HCT116 (cell line): ENCODE measurements at regions not wholly inside any gene's neighbourhood (a gene's known extent, or its start where the extent isn't known, plus 50 kb on each side); places are given as distances from the start of the nearest gene placed in this dataset.

ENCODE experiments used
- ATAC-seq: fragments of 200-7000 bp; cut with Tn5 transposase; 2 replicates; pipeline ENCODE4 v1.9.1; 2020; ENCODE audit warnings: mild to moderate bottlenecking, moderate library complexity
- BruUV-seq: library from RNA; stranded (reverse); fragments of 400-500 nt; replicated peaks from 2 replicates; lab custom pipeline; 2021; lab: Mats Ljungman, UMichigan
- CTCF ChIA-PET: fragments of 300-600 bp; sonication (Branson Sonifier 250); formaldehyde crosslinking; loops from one replicate; lab custom pipeline; 2021; ENCODE audit warnings: antibody characterized with exemption; lab: Charles Lee
- POLR2A ChIA-PET: fragments of 300-600, 350-600 bp; sonication (Branson Sonifier 250); formaldehyde crosslinking; loops from one replicate; lab custom pipeline; 2021; ENCODE audit warnings: antibody characterized with exemption; lab: Charles Lee
- RAD21 ChIA-PET, 2 experiments: fragments of 300-600 bp; sonication (Branson Sonifier 250); formaldehyde crosslinking; loops; one replicate each; lab custom pipeline; 2023; ENCODE audit warnings: low total read pairs in 2 of 2; ENCODE audit not compliant: uncharacterized antibody in 2 of 2, unreplicated experiment in 2 of 2, low non-redundant PET in 1 of 2; lab: Charles Lee
- DNase-seq: peaks from one replicate; pipeline ENCODE4 v3.0.0-alpha.2; 2010; ENCODE audit warnings: low read depth, low spot score
- H2AFZ ChIP-seq: fragments of 200-600 bp; shearing (Covaris generic), sonication (generic); 2 replicates; pipeline ENCODE4 v1.6.1; 2017; ENCODE audit warnings: low read depth, mixed run types, mixed read lengths, antibody characterized with exemption, low read length; ENCODE audit not compliant: poor library complexity, severe bottlenecking
- H3K27ac ChIP-seq: 2 replicates; pipeline ENCODE4 v1.5.1; 2012; ENCODE audit warnings: low read depth, low read length
- H3K27me3 ChIP-seq: fragments of 200-600 bp; sonication (generic); 2 replicates; pipeline ENCODE4 v1.6.1; 2016; ENCODE audit warnings: mixed run types, low read length, mixed read lengths; ENCODE audit not compliant: insufficient read depth
- H3K36me3 ChIP-seq, 2 experiments: fragments of 200-500 bp in 1 of 2; fragments of 200-600 bp in 1 of 2; sonication (Bioruptor generic) in 1 of 2; sonication (generic) in 1 of 2; 2 replicates each; pipeline versions ENCODE4 v1.5.1 to v1.6.1; 2014 to 2016; ENCODE audit warnings: low read length in 2 of 2, inconsistent platforms in 1 of 2, mixed read lengths in 1 of 2, mixed run types in 1 of 2; ENCODE audit not compliant: insufficient read depth in 2 of 2, control insufficient read depth in 1 of 2
- H3K4me1 ChIP-seq, 2 experiments: fragments of 200-600 bp in 1 of 2; sonication (generic) in 1 of 2; 2 replicates each; pipeline versions ENCODE4 v1.5.1 to v1.6.1; 2012 to 2017; ENCODE audit warnings: low read length in 2 of 2, inconsistent platforms in 1 of 2, mild to moderate bottlenecking in 1 of 2, mixed read lengths in 1 of 2, mixed run types in 1 of 2, moderate library complexity in 1 of 2; ENCODE audit not compliant: insufficient read depth in 2 of 2, control insufficient read depth in 1 of 2
- H3K4me2 ChIP-seq: fragments of 200-600 bp; sonication (generic); 2 replicates; pipeline ENCODE4 v1.6.1; 2017; ENCODE audit warnings: mixed run types, low read length, mixed read lengths
- H3K4me3 ChIP-seq, 2 experiments: fragments of 200-600 bp in 1 of 2; sonication (generic) in 1 of 2; replicated peaks in 1 of 2; 2 replicates each; pipeline ENCODE4 v1.5.1; 2011 to 2016; ENCODE audit warnings: low read length in 2 of 2, control low read depth in 1 of 2, low read depth in 1 of 2, mild to moderate bottlenecking in 1 of 2, mixed read lengths in 1 of 2, mixed run types in 1 of 2
- H3K79me2 ChIP-seq: fragments of 200-600 bp; sonication (generic); 2 replicates; pipeline ENCODE4 v1.6.1; 2017; ENCODE audit warnings: mild to moderate bottlenecking, mixed run types, low read length, moderate library complexity, mixed read lengths; ENCODE audit not compliant: insufficient read depth
- H3K9ac ChIP-seq: fragments of 200-600 bp; sonication (generic); 2 replicates; pipeline ENCODE4 v1.6.1; 2016; ENCODE audit warnings: low read length, mixed read lengths
- H3K9me2 ChIP-seq: fragments of 200-600 bp; sonication (generic), shearing (Covaris generic); 2 replicates; pipeline ENCODE4 v1.6.1; 2017; ENCODE audit warnings: mixed run types, mild to moderate bottlenecking, moderate library complexity; ENCODE audit not compliant: insufficient read depth
- H3K9me3 ChIP-seq, 2 experiments: fragments of 200-500 bp in 1 of 2; fragments of 200-600 bp in 1 of 2; sonication (Bioruptor generic) in 1 of 2; sonication (generic) in 1 of 2; 2 replicates each; pipeline ENCODE4 v1.6.1; 2014 to 2017; ENCODE audit warnings: low read length in 2 of 2, mixed read lengths in 2 of 2, inconsistent platforms in 1 of 2, low read depth in 1 of 2, mild to moderate bottlenecking in 1 of 2, mixed run types in 1 of 2, moderate library complexity in 1 of 2; ENCODE audit not compliant: control insufficient read depth in 1 of 2, insufficient read depth in 1 of 2
- H4K20me1 ChIP-seq: fragments of 200-600 bp; sonication (generic), shearing (Covaris generic); 2 replicates; pipeline ENCODE4 v1.6.1; 2017; ENCODE audit warnings: mixed run types, mild to moderate bottlenecking, moderate library complexity; ENCODE audit not compliant: insufficient read depth
- CBX3 ChIP-seq: IDR thresholded peaks from 2 replicates; pipeline ENCODE4 v1.6.1; 2012; ENCODE audit warnings: low read depth
- CEBPB ChIP-seq: IDR thresholded peaks from 2 replicates; pipeline ENCODE4 v1.6.1; 2012; ENCODE audit warnings: low read depth
- CTCF ChIP-seq, 3 experiments: fragments of 200-600 bp in 1 of 3; sonication (generic) in 1 of 3; IDR thresholded peaks in 2 of 3; conservative IDR thresholded peaks in 1 of 3; 2 replicates each; pipeline ENCODE4 v1.5.1; 2012 to 2017; ENCODE audit warnings: low read depth in 2 of 3, low read length in 2 of 3, antibody characterized with exemption in 1 of 3, borderline replicate concordance in 1 of 3, control low read depth in 1 of 3, mild to moderate bottlenecking in 1 of 3, mixed read lengths in 1 of 3, mixed run types in 1 of 3, moderate library complexity in 1 of 3; ENCODE audit not compliant: insufficient read depth in 1 of 3
- EGR1 ChIP-seq: IDR thresholded peaks from 2 replicates; pipeline ENCODE4 v1.6.1; 2012; ENCODE audit warnings: low read depth
- EZH2phosphoT487 ChIP-seq: fragments of 200-600 bp; IDR thresholded peaks from 2 replicates; pipeline ENCODE4 v1.6.1; 2018; ENCODE audit warnings: antibody characterized with exemption, borderline replicate concordance
- FOSL1 ChIP-seq: IDR thresholded peaks from 2 replicates; pipeline ENCODE4 v1.6.1; 2012; ENCODE audit warnings: low read depth
- JUND ChIP-seq: IDR thresholded peaks from 2 replicates; pipeline ENCODE4 v1.6.1; 2012
- POLR2A ChIP-seq: IDR thresholded peaks from 2 replicates; pipeline ENCODE4 v1.7.0; 2011; ENCODE audit warnings: borderline replicate concordance; ENCODE audit not compliant: insufficient read depth, insufficient read length; ENCODE audit errors: extremely low read depth
- SIN3A ChIP-seq: IDR thresholded peaks from 2 replicates; pipeline ENCODE4 v1.6.1; 2012; ENCODE audit warnings: low read depth
- SP1 ChIP-seq: IDR thresholded peaks from 2 replicates; pipeline ENCODE4 v1.6.1; 2012; ENCODE audit warnings: low read depth
- SRF ChIP-seq: IDR thresholded peaks from 2 replicates; pipeline ENCODE4 v1.6.1; 2012; ENCODE audit warnings: low read depth
- TCF7L2 ChIP-seq: IDR thresholded peaks from 2 replicates; pipeline ENCODE4 v1.7.0; 2011; ENCODE audit warnings: borderline replicate concordance, inconsistent platforms; ENCODE audit not compliant: insufficient read depth, insufficient read length; ENCODE audit errors: extremely low read depth
- YY1 ChIP-seq: IDR thresholded peaks from 2 replicates; pipeline ENCODE4 v1.6.1; 2011; ENCODE audit warnings: low read length, low read depth, moderate library complexity, mild to moderate bottlenecking; ENCODE audit not compliant: insufficient replicate concordance; ENCODE audit errors: extremely low read depth
- ZBTB33 ChIP-seq: IDR thresholded peaks from 2 replicates; pipeline ENCODE4 v1.6.1; 2011; ENCODE audit warnings: mild to moderate bottlenecking, low read length, moderate library complexity; ENCODE audit not compliant: insufficient replicate concordance; ENCODE audit errors: extremely low read depth
- ZFX ChIP-seq: fragments of 450-650 bp; IDR thresholded peaks from 2 replicates; pipeline ENCODE4 v1.6.1; 2017
- intact Hi-C: fragments of 100-400 bp; cut with micrococcal nuclease; formaldehyde crosslinking; loops from 2 replicates; pipeline ENCODE4 v1.10.0; 2022

GRCh38 chr4:79148369-79148768 is 177.5 kb downstream of the NAA11 start:
- Histone ChIP-seq H3K9me3 (no peaks in the 10 kb centered on the region), H3K27me3 (no peaks in the 10 kb centered on the region), H3K4me3 (no peak overlapping the region), H3K4me2 (no peak overlapping the region), H3K4me1 (no peaks in the 10 kb centered on the region), H3K9me2 (no peaks in the 10 kb centered on the region), H3K9ac (no peak overlapping the region), H3K27ac (no peak overlapping the region), H2AFZ (no peak overlapping the region), H3K36me3 (no peaks in the 10 kb centered on the region), H4K20me1 (no peaks in the 10 kb centered on the region), H3K79me2 (no peaks in the 10 kb centered on the region)
- DNase-seq (no peak), ATAC-seq (no peak)
- POLR2A ChIA-PET: no interaction called here
- intact Hi-C loops: no loop called here
- BruUV-seq: no TSS peak
- RAD21 ChIA-PET: no interaction called here
- no peak for TF ChIP-seq FOSL1
- TF ChIP-seq ZFX: no peak
- TF ChIP-seq JUND: no peak
- TF ChIP-seq CBX3: no peak
- no peak for TF ChIP-seq SRF
- TF ChIP-seq SP1: no peak
- TF ChIP-seq POLR2A: no peak
- TF ChIP-seq CEBPB: no peak
- TF ChIP-seq EZH2phosphoT487: no peak
- TF ChIP-seq ZBTB33: no peak
- TF ChIP-seq SIN3A: no peak
- CTCF ChIA-PET: no interaction called here

- no peak for DNase-seq
- H3K79me2 ChIP-seq: no peaks in the 10 kb centered on the region
- H3K36me3 ChIP-seq: no peaks in the 10 kb centered on the region
- intact Hi-C loops: no loop called here
- no peaks in the 10 kb centered on the region for H4K20me1 ChIP-seq
- no peaks in the 10 kb centered on the region for H3K9me3 ChIP-seq
- no peak overlapping the region for H3K27ac ChIP-seq
- ChIA-PET RAD21 (no interaction called here), CTCF (no interaction called here), POLR2A (no interaction called here)
- H3K27me3 ChIP-seq: no peaks in the 10 kb centered on the region
- BruUV-seq: no TSS peak
- no peaks in the 10 kb centered on the region for H3K4me1 ChIP-seq
- no peak overlapping the region for H3K9ac ChIP-seq
- ATAC-seq: no peak
- no peak overlapping the region for H3K4me2 ChIP-seq
- no peaks in the 10 kb centered on the region for H3K9me2 ChIP-seq
- H3K4me3 ChIP-seq: no peak overlapping the region
- H2AFZ ChIP-seq: no peak overlapping the region
- TF ChIP-seq TCF7L2 (no peak), EZH2phosphoT487 (no peak), CTCF (IDR thresholded peaks at IDR 0.05 in 2 of 3, conservative IDR thresholded peaks at IDR 0.05 in 1 of 3; ENCODE audit: borderline replicate concordance in 1 of 3, insufficient read depth in 1 of 3, low read depth in 2 of 3, low read length in 2 of 3) (no peak), EGR1 (no peak), CEBPB (no peak), POLR2A (no peak), YY1 (no peak), SP1 (no peak)
Observed at GRCh38 chr4:79147251-79147650, 178.6 kb downstream of the NAA11 start.
